GM13976 (cell line): ENCODE measurements at regions not wholly inside any gene's neighbourhood (a gene's known extent, or its start where the extent isn't known, plus 50 kb on each side); places are given as distances from the start of the nearest gene placed in this dataset.

Source experiments
- DNase-seq: peaks from one replicate; pipeline ENCODE4 v3.0.0; 2012; ENCODE audit warnings: low spot score
- in situ Hi-C: fragments of 300-500 bp; cut with MboI; formaldehyde crosslinking; loops from one replicate; pipeline ENCODE4 v1.12.0; 2022; ENCODE audit warnings: low sequenced_read_pairs, mixed read lengths, inconsistent platforms; ENCODE audit not compliant: unreplicated experiment
- TF ChIP-seq, protein P1 (sequence below): IDR thresholded peaks from 2 replicates; pipeline ENCODE4 v1.5.1; 2012; ENCODE audit warnings: borderline replicate concordance, mild to moderate bottlenecking; ENCODE audit not compliant: insufficient read depth; ENCODE audit errors: extremely low read depth, missing control alignments, control extremely low read depth

DNA sequence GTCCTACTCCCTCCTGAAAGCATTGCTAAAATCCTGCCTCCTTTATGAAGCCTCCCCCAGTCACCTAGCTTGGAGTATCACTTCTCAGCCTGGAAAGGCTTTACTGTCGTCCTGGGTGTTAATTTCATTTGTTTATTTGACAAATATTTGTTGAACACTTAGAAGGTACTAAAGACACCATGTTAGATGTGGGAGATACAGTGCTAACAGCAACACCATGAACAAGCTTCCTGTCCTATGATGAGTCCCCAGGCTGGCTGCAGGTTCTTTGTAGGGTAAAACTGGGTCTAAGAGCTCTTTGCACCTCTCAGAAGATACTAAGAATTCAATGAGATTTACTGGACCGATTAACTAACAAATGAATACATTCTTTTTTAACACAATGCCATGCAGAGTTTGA is 109.2 kb upstream of the TMEM170B start:
- in situ Hi-C loops, result no loop called here
- no peak for DNase-seq
- TF ChIP-seq, protein P1, sequence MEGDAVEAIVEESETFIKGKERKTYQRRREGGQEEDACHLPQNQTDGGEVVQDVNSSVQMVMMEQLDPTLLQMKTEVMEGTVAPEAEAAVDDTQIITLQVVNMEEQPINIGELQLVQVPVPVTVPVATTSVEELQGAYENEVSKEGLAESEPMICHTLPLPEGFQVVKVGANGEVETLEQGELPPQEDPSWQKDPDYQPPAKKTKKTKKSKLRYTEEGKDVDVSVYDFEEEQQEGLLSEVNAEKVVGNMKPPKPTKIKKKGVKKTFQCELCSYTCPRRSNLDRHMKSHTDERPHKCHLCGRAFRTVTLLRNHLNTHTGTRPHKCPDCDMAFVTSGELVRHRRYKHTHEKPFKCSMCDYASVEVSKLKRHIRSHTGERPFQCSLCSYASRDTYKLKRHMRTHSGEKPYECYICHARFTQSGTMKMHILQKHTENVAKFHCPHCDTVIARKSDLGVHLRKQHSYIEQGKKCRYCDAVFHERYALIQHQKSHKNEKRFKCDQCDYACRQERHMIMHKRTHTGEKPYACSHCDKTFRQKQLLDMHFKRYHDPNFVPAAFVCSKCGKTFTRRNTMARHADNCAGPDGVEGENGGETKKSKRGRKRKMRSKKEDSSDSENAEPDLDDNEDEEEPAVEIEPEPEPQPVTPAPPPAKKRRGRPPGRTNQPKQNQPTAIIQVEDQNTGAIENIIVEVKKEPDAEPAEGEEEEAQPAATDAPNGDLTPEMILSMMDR, result no peak

DNA sequence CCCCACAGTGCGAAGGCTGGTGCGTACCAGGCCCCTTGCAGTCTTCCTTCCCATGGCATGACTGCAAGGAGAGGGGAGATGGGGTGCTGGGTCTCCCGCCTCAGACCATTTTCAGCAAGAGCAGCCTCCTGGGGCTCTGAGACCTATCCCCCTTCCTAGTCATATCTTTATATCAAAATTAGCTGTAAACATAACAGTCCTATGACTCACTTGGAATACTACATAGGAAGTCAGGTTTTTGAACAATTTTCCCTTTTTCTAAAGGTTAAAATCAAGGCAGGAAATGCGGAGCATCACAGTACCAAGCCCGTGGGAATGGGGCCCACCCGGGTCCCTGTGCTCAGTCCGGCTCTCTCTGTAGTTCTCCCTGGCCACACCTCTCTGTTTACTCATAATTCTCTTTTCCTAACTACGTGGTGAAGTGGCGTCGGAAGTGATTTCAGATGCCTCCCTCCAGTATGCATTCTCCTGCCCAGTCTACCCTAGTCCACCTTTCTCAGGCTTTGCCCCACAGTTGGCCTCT is 109.8 kb upstream of the TMEM170B start:
- TF ChIP-seq, protein P1, result no peak
- in situ Hi-C loops, result no loop called here
- no peak for DNase-seq

DNA sequence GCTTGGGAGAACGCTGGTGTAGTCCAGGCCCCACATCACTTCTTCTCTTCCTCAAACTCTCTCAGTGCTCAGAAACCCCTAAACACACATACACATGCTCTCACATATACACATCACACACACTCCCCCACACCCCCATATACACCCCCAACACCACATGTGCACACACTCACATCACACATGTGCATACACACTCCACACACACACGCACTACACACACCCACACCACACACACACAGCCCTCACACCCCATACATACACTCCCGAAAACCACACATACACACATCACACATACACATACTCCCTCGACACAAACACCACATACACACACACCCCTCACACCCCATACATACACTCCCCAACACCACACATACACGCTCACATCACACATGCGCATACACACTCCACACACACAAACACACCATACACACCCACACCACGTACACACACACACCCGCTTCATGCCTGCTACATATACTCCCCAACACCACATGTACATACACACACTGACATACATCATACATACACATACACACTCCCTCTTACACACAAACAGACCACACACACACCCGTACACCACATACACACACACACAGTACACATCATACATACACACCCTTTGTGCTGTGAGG is 110.3 kb upstream of the TMEM170B start:
- DNase-seq, result no peak
- in situ Hi-C loops, result no loop called here
- TF ChIP-seq, protein P1, result no peak

DNA sequence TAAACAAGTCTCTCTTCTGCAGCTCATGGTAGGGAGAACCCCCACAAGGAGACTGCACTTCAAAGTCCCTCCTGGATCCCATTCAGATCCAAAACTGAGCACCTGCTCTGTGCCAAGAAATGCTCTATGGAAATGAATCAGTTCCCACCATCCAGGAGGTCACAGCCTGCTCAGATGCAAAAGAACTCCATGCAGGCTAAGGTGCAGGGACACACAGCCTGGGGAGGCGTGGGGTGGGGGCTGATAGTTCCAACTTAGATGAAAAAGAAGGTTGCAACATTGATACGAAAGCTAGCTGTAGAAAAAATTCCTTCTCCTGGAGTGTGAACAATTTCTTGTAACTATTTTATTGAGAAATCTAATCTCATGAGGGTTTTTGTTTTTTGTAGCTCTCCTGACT is 111.0 kb upstream of the TMEM170B start:
- no peak for DNase-seq
- in situ Hi-C loops, result no loop called here
- TF ChIP-seq, protein P1, result no peak

DNA sequence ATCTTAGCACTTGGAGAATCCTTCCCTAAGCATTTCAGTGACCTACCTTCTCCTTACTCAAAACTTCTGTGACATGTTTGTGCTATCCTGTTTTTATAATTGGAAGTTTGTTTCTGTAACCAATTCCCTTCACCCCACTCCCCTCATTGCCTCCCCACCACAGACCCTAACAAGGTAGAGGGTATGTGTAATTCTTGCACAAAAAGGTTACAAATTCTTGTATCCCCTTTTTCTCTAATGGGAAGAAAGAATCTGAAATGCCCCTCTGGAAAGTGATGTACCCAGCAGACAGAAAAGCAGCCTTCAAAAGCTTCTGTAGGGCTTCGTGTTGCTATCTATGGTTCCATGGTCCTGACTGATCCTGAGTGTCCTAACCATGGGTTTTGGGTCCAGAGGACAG is 111.7 kb upstream of the TMEM170B start:
- TF ChIP-seq, protein P1, result no peak
- in situ Hi-C loops, result no loop called here
- DNase-seq, result no peak

DNA sequence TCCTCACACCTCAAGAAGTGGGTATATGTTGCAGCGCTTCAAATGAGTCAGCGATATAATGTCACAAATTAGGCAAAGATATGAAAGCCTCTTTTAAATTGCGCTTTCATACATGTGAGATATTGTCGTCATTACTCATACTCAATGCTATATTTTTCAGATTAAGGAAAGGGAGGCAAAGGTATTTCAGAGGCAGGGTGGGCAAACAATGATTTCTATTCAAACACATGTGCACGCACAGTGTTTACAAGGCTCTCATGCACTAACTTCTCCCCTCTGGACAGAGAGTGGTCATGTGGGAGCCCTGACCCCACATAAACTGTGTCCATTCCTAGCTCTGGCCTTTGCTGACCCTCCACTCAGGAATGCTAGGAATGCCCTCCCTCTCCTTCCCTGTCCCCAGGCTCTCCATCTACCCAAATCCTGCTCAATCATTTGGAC is 112.1 kb upstream of the TMEM170B start:
- TF ChIP-seq, protein P1, result no peak
- in situ Hi-C loops, result no loop called here
- no peak for DNase-seq
